Esophagus squamous epithelium (tissue), 5 donors: ENCODE measurements at regions not wholly inside any gene's neighbourhood (a gene's known extent, or its start where the extent isn't known, plus 50 kb on each side); places are given as distances from the start of the nearest gene placed in this dataset.

ENCODE experiments used
- DNase-seq: peaks from one replicate; lab custom pipeline; 2025; lab: John Stamatoyannopoulos, UW
- H3K27ac ChIP-seq, 4 donors: fragments of 200-600 bp; sonication (generic); one replicate each; pipeline ENCODE4 v1.5.1; 2016 to 2019; ENCODE audit warnings: mild to moderate bottlenecking in 1 of 4
- H3K27me3 ChIP-seq, 4 donors: fragments of 200-600 bp; sonication (generic); 1 replicate in 3 of 4; 2 replicates in 1 of 4; pipeline versions ENCODE4 v1.5.1 to v1.6.0; 2017 to 2021; ENCODE audit warnings: antibody characterized with exemption in 1 of 4
- H3K36me3 ChIP-seq, 3 donors: fragments of 200-600 bp; sonication (generic); one replicate each; pipeline ENCODE4 v1.5.1; 2016 to 2019
- H3K4me1 ChIP-seq, 3 donors: fragments of 200-600 bp; sonication (generic); one replicate each; pipeline ENCODE4 v1.5.1; 2017 to 2019
- H3K4me3 ChIP-seq, 4 donors: fragments of 200-600 bp; sonication (generic); 1 replicate in 3 of 4; 2 replicates in 1 of 4; pipeline ENCODE4 v1.5.1; 2016 to 2019; ENCODE audit warnings: mild to moderate bottlenecking in 2 of 4, moderate library complexity in 1 of 4
- H3K9me3 ChIP-seq, 3 donors: fragments of 200-600 bp; sonication (generic); one replicate each; pipeline ENCODE4 v1.5.1; 2016 to 2019
- POLR2A ChIP-seq, 4 donors: fragments of 450-650 bp; IDR thresholded peaks; one replicate each; pipeline ENCODE4 v1.6.1; 2017; ENCODE audit warnings: antibody characterized with exemption in 4 of 4, mild to moderate bottlenecking in 4 of 4, moderate library complexity in 3 of 4
- WGBS, 2 donors: methylation state at CpG; one replicate each; pipeline ENCODE4 v1.1.5; 2018; 5-methylcytosine and 5-hydroxymethylcytosine counted together
- intact Hi-C: fragments of 100-400 bp; cut with DNase I; formaldehyde crosslinking; loops from one replicate; pipeline ENCODE4 v1.15.0; 2022
- TF ChIP-seq, protein P1 (sequence below), 6 experiments: fragments of 450-650 bp in 4 of 6; fragments of 200-600 bp in 2 of 6; sonication (generic) in 2 of 6; IDR thresholded peaks; one replicate each; pipeline ENCODE4 v1.5.1; 2016 to 2019; ENCODE audit warnings: antibody characterized with exemption in 6 of 6, mild to moderate bottlenecking in 4 of 6, moderate library complexity in 4 of 6
- donor health status: DM: yes; HTN: yes; CAD: no.

DNA sequence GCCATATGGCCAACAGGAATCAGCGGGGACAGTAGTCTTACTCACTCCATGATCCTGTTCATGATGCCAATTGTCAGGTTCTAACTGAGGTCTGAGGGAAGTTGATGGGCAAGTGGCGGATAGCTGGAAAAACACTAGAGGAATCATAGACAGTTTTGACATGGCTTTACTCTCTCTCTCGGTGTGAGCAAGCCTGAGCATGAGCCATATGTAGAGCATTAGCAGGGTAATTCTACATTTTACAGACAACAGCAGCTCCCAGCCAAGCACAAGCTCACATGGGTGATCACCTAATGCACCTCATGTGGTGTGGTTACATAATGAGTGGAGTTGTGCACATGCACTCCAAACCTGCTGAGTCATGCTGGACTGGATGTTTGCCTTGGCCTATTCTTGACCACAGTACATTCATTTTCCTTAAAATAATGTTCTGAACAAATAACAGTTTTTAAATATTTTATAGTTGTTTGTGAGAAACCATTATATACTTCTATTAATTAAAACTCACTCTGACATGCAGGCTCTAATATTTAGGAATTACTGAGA lies 429.2 kb downstream of the GPAT3 start:
- no peak overlapping the region for H3K27ac ChIP-seq
- no peak for DNase-seq
- H3K36me3 ChIP-seq: no peaks in the 10 kb centered on the region
- no peaks in the 10 kb centered on the region for H3K9me3 ChIP-seq
- TF ChIP-seq, protein P1, sequence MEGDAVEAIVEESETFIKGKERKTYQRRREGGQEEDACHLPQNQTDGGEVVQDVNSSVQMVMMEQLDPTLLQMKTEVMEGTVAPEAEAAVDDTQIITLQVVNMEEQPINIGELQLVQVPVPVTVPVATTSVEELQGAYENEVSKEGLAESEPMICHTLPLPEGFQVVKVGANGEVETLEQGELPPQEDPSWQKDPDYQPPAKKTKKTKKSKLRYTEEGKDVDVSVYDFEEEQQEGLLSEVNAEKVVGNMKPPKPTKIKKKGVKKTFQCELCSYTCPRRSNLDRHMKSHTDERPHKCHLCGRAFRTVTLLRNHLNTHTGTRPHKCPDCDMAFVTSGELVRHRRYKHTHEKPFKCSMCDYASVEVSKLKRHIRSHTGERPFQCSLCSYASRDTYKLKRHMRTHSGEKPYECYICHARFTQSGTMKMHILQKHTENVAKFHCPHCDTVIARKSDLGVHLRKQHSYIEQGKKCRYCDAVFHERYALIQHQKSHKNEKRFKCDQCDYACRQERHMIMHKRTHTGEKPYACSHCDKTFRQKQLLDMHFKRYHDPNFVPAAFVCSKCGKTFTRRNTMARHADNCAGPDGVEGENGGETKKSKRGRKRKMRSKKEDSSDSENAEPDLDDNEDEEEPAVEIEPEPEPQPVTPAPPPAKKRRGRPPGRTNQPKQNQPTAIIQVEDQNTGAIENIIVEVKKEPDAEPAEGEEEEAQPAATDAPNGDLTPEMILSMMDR (IDR thresholded peaks at IDR 0.05): no peak
- TF ChIP-seq POLR2A (IDR thresholded peaks at IDR 0.05): no peak
- H3K27me3 ChIP-seq: no peaks in the 10 kb centered on the region
- H3K4me3 ChIP-seq: no peak overlapping the region
- H3K4me1 ChIP-seq: no peaks in the 10 kb centered on the region
- intact Hi-C loops: no loop called here
- WGBS, 2 donors: 40 to 76% methylated on average over 1 to 3 of the region's 3 CpGs

DNA sequence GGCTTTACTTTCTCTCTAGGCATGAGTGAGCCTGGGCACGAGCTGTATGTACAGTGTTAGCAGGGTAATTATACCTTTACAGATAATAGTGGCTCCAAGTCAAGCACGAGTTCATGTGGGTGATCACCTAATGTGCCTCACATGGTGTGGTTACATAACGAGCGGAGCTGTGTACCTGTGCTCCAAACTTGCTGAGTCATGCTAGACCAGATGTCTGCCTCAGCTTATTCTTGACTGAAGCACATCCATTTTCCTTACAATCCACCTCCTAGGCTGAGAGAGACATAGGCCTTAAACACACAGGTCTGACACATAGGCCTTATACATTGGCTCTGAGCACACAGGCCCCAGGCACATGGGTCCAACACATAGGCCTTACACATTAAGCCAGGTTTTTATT lies 426.6 kb downstream of the GPAT3 start:
- TF ChIP-seq POLR2A (IDR thresholded peaks at IDR 0.05): no peak
- TF ChIP-seq, protein P1 (IDR thresholded peaks at IDR 0.05): no peak
- WGBS, 2 donors: 64 to 82% methylated on average over 4 of the region's 4 CpGs
- Histone ChIP-seq H3K36me3 (no peaks in the 10 kb centered on the region), H3K27me3 (no peaks in the 10 kb centered on the region), H3K4me3 (no peak overlapping the region), H3K4me1 (no peaks in the 10 kb centered on the region), H3K27ac (no peak overlapping the region), H3K9me3 (peaks cover 0 to 4% (median 0%) of the 10 kb centered on the region in 3 donors)
- no peak for DNase-seq
- intact Hi-C loops: no loop called here

DNA sequence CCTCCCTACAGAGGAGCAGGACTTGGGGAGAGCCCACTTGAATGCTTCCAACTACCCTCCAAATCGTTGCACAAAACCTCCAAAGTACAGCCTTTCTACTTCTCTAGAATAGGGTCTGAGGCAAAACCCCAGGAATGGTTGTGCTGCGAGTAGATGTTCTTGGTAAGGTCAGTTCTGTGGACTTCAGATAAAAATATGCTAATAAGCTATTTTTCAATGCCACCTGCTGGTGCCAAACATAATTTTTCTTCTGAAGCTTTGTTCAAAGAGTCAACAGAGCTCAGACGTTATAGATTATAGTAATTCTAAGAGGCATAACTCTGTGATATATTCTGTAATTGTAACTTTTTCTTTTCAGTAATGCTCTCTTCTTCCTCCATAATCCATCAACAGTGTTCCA lies 425.7 kb downstream of the GPAT3 start:
- Histone ChIP-seq H3K27ac (no peak overlapping the region), H3K36me3 (no peaks in the 10 kb centered on the region), H3K27me3 (no peaks in the 10 kb centered on the region), H3K9me3 (peaks cover 0 to 4% (median 0%) of the 10 kb centered on the region in 3 donors), H3K4me1 (no peaks in the 10 kb centered on the region), H3K4me3 (no peak overlapping the region)
- no peak for DNase-seq
- TF ChIP-seq POLR2A (IDR thresholded peaks at IDR 0.05): no peak
- TF ChIP-seq, protein P1 (IDR thresholded peaks at IDR 0.05): no peak
- WGBS, 2 donors: 29 to 31% methylated on average over 3 of the region's 3 CpGs
- intact Hi-C loops: no loop called here

DNA sequence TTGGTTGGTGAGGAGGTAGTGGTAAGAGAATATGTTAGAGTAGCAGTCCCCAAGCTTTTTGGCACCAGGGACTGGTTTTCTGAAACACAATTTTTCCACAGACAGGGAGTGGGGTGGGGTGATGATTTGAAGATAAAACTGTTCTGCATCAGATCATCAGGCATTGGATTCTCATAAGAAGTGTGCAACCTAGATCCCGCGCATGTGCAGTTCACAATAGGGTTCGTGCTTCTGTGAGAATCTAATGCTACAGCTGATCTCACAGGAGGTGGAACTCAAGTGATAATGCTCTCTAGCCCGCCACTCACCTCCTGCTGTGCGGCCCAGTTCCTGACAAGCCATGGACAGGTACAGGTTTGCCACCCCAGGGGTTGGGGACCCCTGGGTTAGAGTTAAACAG lies 423.3 kb downstream of the GPAT3 start:
- Histone ChIP-seq H3K4me1 (no peaks in the 10 kb centered on the region), H3K36me3 (no peaks in the 10 kb centered on the region), H3K4me3 (no peak overlapping the region), H3K27me3 (no peaks in the 10 kb centered on the region), H3K9me3 (peaks cover 0 to 4% (median 0%) of the 10 kb centered on the region in 3 donors), H3K27ac (no peak overlapping the region)
- intact Hi-C loops: no loop called here
- no peak for TF ChIP-seq POLR2A (IDR thresholded peaks at IDR 0.05)
- TF ChIP-seq, protein P1 (IDR thresholded peaks at IDR 0.05): no peak
- no peak for DNase-seq
- WGBS, 2 donors: 85% methylated on average over 4 to 5 of the region's 5 CpGs

DNA sequence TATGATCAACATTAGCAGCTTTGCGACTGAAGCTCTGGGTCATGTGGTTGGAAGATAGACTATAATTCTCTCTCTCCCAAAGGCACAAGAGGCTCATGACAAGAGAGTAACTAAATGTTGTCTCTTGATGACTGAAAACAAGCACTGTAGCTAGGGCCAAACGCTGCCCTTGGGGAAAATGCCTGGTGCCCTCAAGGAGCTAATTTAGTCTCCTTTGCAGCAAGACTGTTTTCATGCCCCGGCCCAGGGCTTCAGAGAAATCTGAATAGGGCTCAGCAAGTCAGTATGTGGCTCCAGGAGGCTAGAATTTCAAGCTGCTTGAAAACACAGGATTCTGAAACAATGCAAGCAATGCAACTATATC lies 411.9 kb downstream of the GPAT3 start:
- Histone ChIP-seq H3K36me3 (no peaks in the 10 kb centered on the region), H3K9me3 (no peaks in the 10 kb centered on the region), H3K27ac (no peak overlapping the region), H3K4me3 (no peak overlapping the region), H3K4me1 (no peaks in the 10 kb centered on the region), H3K27me3 (no peaks in the 10 kb centered on the region)
- 41 to 48% methylated on average over 3 of the region's 3 CpGs for WGBS, 2 donors
- no peak for DNase-seq
- no peak for TF ChIP-seq POLR2A (IDR thresholded peaks at IDR 0.05)
- TF ChIP-seq, protein P1 (IDR thresholded peaks at IDR 0.05): no peak
- intact Hi-C loops: no loop called here
